ENCODE measurements at regions not wholly inside any gene's neighbourhood (a gene's known extent, or its start where the extent isn't known, plus 50 kb on each side); places are given as distances from the start of the nearest gene placed in this dataset.

DNA sequence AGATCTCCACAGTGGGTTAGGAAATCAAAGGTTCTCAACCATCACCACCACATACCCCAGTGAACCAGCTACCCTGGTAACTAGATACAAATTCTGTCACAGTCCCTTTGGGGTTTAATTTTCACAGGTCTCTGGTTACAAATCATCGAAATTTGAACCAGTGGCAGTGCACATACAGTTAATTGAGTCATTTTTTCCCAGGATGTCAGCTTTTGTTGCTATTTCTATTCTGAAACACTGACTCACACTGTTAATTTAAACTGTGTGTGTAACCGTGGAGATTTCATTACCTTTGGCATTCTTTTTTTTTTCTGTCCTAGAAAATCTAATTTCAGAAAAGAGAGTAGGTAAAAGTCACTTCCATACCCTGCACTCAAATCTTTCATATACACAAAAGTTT lies 511.5 kb downstream of the TOX3 start:
- TF ChIP-seq, protein P1, sequence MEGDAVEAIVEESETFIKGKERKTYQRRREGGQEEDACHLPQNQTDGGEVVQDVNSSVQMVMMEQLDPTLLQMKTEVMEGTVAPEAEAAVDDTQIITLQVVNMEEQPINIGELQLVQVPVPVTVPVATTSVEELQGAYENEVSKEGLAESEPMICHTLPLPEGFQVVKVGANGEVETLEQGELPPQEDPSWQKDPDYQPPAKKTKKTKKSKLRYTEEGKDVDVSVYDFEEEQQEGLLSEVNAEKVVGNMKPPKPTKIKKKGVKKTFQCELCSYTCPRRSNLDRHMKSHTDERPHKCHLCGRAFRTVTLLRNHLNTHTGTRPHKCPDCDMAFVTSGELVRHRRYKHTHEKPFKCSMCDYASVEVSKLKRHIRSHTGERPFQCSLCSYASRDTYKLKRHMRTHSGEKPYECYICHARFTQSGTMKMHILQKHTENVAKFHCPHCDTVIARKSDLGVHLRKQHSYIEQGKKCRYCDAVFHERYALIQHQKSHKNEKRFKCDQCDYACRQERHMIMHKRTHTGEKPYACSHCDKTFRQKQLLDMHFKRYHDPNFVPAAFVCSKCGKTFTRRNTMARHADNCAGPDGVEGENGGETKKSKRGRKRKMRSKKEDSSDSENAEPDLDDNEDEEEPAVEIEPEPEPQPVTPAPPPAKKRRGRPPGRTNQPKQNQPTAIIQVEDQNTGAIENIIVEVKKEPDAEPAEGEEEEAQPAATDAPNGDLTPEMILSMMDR (IDR thresholded peaks at IDR 0.05; ENCODE audit: poor library complexity) = no peak
- no peak for TF ChIP-seq EZH2 (IDR thresholded peaks at IDR 0.05; ENCODE audit: borderline replicate concordance)
